IMR-90 (cell line): ENCODE measurements at regions not wholly inside any gene's neighbourhood (a gene's known extent, or its start where the extent isn't known, plus 50 kb on each side); places are given as distances from the start of the nearest gene placed in this dataset.

Experiments used
- ATAC-seq: fragments of 200-7000 bp; cut with Tn5 transposase; 2 replicates; pipeline ENCODE4 v1.9.1; 2020; ENCODE audit warnings: low read depth, mild to moderate bottlenecking, moderate library complexity
- BruUV-seq: library from RNA; stranded (reverse); fragments of 400-500 nt; replicated peaks from 2 replicates; lab custom pipeline; 2021; lab: Mats Ljungman, UMichigan
- CTCF ChIA-PET: fragments of 300-600 bp; formaldehyde crosslinking; extraction: SDS; loops from one replicate; lab custom pipeline; 2021; ENCODE audit warnings: antibody characterized with exemption; lab: Yijun Ruan, JAX
- POLR2A ChIA-PET: fragments of 300-600 bp; sonication (Branson Sonifier 250); formaldehyde crosslinking; loops from one replicate; lab custom pipeline; 2022; ENCODE audit warnings: antibody characterized with exemption; ENCODE audit not compliant: unreplicated experiment; lab: Charles Lee
- DNase-seq: peaks from one replicate; pipeline ENCODE4 v3.0.0; 2013
- H2AFZ ChIP-seq: replicated peaks from 2 replicates; pipeline ENCODE3; 2013; ENCODE audit warnings: low read length, mild to moderate bottlenecking; ENCODE audit not compliant: poor library complexity
- H2AK5ac ChIP-seq: 2 replicates; pipeline ENCODE4 v1.6.1; 2013; ENCODE audit warnings: low read depth, low read length, inconsistent platforms
- H2AK9ac ChIP-seq: replicated peaks from 2 replicates; pipeline ENCODE3; 2013; ENCODE audit warnings: mild to moderate bottlenecking, low read depth, low read length, moderate library complexity; ENCODE audit not compliant: poor library complexity
- H2BK120ac ChIP-seq: 2 replicates; pipeline ENCODE4 v1.6.1; 2013; ENCODE audit warnings: low read depth, low read length, inconsistent platforms
- H2BK15ac ChIP-seq: 3 replicates; pipeline ENCODE4 v1.6.1; 2013; ENCODE audit warnings: low read depth, low read length, inconsistent platforms
- H2BK20ac ChIP-seq: 2 replicates; pipeline ENCODE4 v1.6.1; 2013; ENCODE audit warnings: low read depth, mild to moderate bottlenecking, inconsistent platforms, low read length, moderate library complexity
- H2BK5ac ChIP-seq: 2 replicates; pipeline ENCODE4 v1.6.1; 2013; ENCODE audit warnings: mild to moderate bottlenecking, low read depth, low read length, inconsistent platforms; ENCODE audit not compliant: poor library complexity, severe bottlenecking
- H3K14ac ChIP-seq: replicated peaks from 2 replicates; pipeline ENCODE4 v1.6.1; 2013; ENCODE audit warnings: low read depth, low read length, inconsistent platforms
- H3K18ac ChIP-seq: 2 replicates; pipeline ENCODE4 v1.6.1; 2013; ENCODE audit warnings: low read depth, low read length, control low read depth
- H3K23ac ChIP-seq: 2 replicates; pipeline ENCODE4 v1.6.1; 2013; ENCODE audit warnings: low read depth, low read length, inconsistent platforms
- H3K27ac ChIP-seq: 2 replicates; pipeline ENCODE4 v1.5.1; 2013; ENCODE audit warnings: mild to moderate bottlenecking, control low read depth, low read length; ENCODE audit not compliant: insufficient read depth
- H3K27me3 ChIP-seq: 2 replicates; pipeline ENCODE4 v1.6.1; 2013; ENCODE audit warnings: low read length; ENCODE audit not compliant: control insufficient read depth, insufficient read depth
- H3K36me3 ChIP-seq: 2 replicates; pipeline ENCODE4 v1.6.1; 2013; ENCODE audit warnings: low read length, mixed read lengths; ENCODE audit not compliant: control insufficient read depth, insufficient read depth
- H3K4ac ChIP-seq: 2 replicates; pipeline ENCODE4 v1.6.1; 2013; ENCODE audit warnings: low read depth, low read length, inconsistent platforms
- H3K4me1 ChIP-seq: 2 replicates; pipeline ENCODE4 v1.6.1; 2013; ENCODE audit warnings: low read length, mixed read lengths; ENCODE audit not compliant: control insufficient read depth, insufficient read depth
- H3K4me2 ChIP-seq: 2 replicates; pipeline ENCODE4 v1.6.1; 2013; ENCODE audit warnings: low read depth, mild to moderate bottlenecking, control low read depth, low read length, moderate library complexity
- H3K4me3 ChIP-seq: 2 replicates; pipeline ENCODE4 v1.5.1; 2013; ENCODE audit warnings: low read depth, mild to moderate bottlenecking, control low read depth, low read length, moderate library complexity; ENCODE audit not compliant: insufficient read depth
- H3K56ac ChIP-seq: 2 replicates; pipeline ENCODE4 v1.6.1; 2013; ENCODE audit warnings: low read length, inconsistent platforms; ENCODE audit not compliant: insufficient read depth; ENCODE audit errors: extremely low read depth
- H3K79me1 ChIP-seq, 2 experiments: 2 replicates each; pipeline ENCODE4 v1.6.1; 2013; ENCODE audit warnings: low read length in 2 of 2, inconsistent platforms in 1 of 2, low read depth in 1 of 2
- H3K9ac ChIP-seq: 2 replicates; pipeline ENCODE4 v1.6.1; 2013; ENCODE audit warnings: low read depth, low read length, control low read depth
- H3K9me1 ChIP-seq: 2 replicates; pipeline ENCODE4 v1.6.1; 2013; ENCODE audit warnings: low read length, inconsistent platforms; ENCODE audit not compliant: insufficient read depth
- H3K9me3 ChIP-seq: 2 replicates; pipeline ENCODE4 v1.6.1; 2013; ENCODE audit warnings: low read length; ENCODE audit not compliant: control insufficient read depth, insufficient read depth
- H4K20me1 ChIP-seq: 2 replicates; pipeline ENCODE4 v1.6.1; 2013; ENCODE audit warnings: low read length, inconsistent platforms; ENCODE audit not compliant: insufficient read depth
- H4K5ac ChIP-seq: 2 replicates; pipeline ENCODE4 v1.6.1; 2013; ENCODE audit warnings: mild to moderate bottlenecking, low read depth, low read length, control low read depth
- H4K8ac ChIP-seq, 2 experiments: 2 replicates each; pipeline ENCODE4 v1.6.1; 2013; ENCODE audit warnings: low read depth in 2 of 2, low read length in 2 of 2, control low read depth in 1 of 2, inconsistent platforms in 1 of 2
- H4K91ac ChIP-seq: 2 replicates; pipeline ENCODE4 v1.6.1; 2013; ENCODE audit warnings: low read depth, low read length, inconsistent platforms; ENCODE audit not compliant: insufficient read depth
- CEBPB ChIP-seq: IDR thresholded peaks from 2 replicates; pipeline ENCODE4 v1.6.1; 2012; ENCODE audit warnings: low read depth, low read length, improper control_type of control experiment
- MAZ ChIP-seq: IDR thresholded peaks from 2 replicates; pipeline ENCODE4 v1.6.1; 2012; ENCODE audit warnings: low read depth, mild to moderate bottlenecking, low read length, improper control_type of control experiment, moderate library complexity, borderline replicate concordance
- MXI1 ChIP-seq: IDR thresholded peaks from 2 replicates; pipeline ENCODE4 v1.6.1; 2012; ENCODE audit warnings: low read depth, mild to moderate bottlenecking, low read length, moderate library complexity, borderline replicate concordance
- NFE2L2 ChIP-seq: fragments of 150-350 bp; IDR thresholded peaks from 2 replicates; pipeline ENCODE4 v1.6.1; 2016; ENCODE audit warnings: low read depth, mild to moderate bottlenecking, low read length
- POLR2A ChIP-seq: IDR thresholded peaks from 2 replicates; pipeline ENCODE4 v1.6.1; 2012; ENCODE audit warnings: mild to moderate bottlenecking, low read depth, low read length
- RAD21 ChIP-seq: IDR thresholded peaks from 2 replicates; pipeline ENCODE4 v1.6.1; 2012; ENCODE audit warnings: low read length, improper control_type of control experiment
- SMC3 ChIP-seq: fragments of 150-350 bp; IDR thresholded peaks from 2 replicates; pipeline ENCODE4 v1.6.1; 2016; ENCODE audit warnings: low read depth, mild to moderate bottlenecking, antibody characterized with exemption, low read length, moderate library complexity
- WGBS, 2 experiments: methylation state at CpG; one replicate each; pipeline versions ENCODE4 v1.1.5 to v1.1.7; 2013; ENCODE audit warnings: missing lambda C conversion rate in 2 of 2; ENCODE audit not compliant: insufficient read length in 1 of 2; ENCODE audit errors: extremely low coverage in 2 of 2; 5-methylcytosine and 5-hydroxymethylcytosine counted together
- dilution Hi-C: fragments of 300-500 bp; cut with HindIII; formaldehyde crosslinking; loops from one replicate; pipeline ENCODE4 v1.14.3; 2018; ENCODE audit warnings: low sequenced_read_pairs; ENCODE audit not compliant: unreplicated experiment
- in situ Hi-C: fragments of 300-500 bp; cut with MboI; formaldehyde crosslinking; loops from 3 replicates; pipeline ENCODE4 v1.14.3; 2019; ENCODE audit warnings: low sequenced_read_pairs, inconsistent platforms, mixed read lengths
- intact Hi-C: fragments of 100-400 bp; cut with micrococcal nuclease; formaldehyde crosslinking; loops from 2 replicates; pipeline ENCODE4 v1.10.0; 2022
- TF ChIP-seq, protein P1 (sequence below): fragments of 150-350 bp; IDR thresholded peaks from 2 replicates; pipeline ENCODE4 v1.6.1; 2017; ENCODE audit warnings: mild to moderate bottlenecking, antibody characterized with exemption, low read length, low read depth

DNA sequence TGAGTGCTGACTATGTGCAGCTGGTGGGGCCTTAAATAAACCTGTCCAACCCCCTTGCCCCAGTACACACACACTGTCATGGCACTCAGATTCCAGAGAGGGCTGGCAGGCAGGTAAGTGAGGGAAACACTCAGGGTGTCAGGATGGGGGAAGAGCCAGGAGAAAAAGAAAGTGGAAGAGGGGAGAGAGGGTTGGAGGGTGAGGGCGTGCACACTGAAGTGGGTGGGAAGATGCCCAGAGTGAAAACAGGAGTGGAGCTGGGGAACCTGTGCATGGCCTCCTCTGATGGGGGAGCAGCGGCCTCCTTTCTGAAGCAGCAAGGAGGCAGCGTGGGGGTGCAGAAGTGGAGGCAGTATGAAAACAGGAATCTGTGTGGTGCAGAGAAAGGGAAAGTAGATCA lies 160.6 kb upstream of the JUN start:
- CTCF ChIA-PET = no interaction called here
- dilution Hi-C loops = no loop called here

More for the DNA sequence above, 160.6 kb upstream of the JUN start:
- Histone ChIP-seq H2AK9ac (peak overlapping the region; percentile 17), H3K56ac (no peak overlapping the region), H2AK5ac (no peak overlapping the region), H3K4me2 (no peak overlapping the region), H3K9me1 (no peaks in the 10 kb centered on the region; the same call in 1 of the 2 replicates), H4K91ac (no peak overlapping the region), H2AFZ (peak overlapping the region; percentile 2), H3K27me3 (no peaks in the 10 kb centered on the region; the same call in 1 of the 2 replicates), H3K9me3 (no peaks in the 10 kb centered on the region), H3K36me3 (no peaks in the 10 kb centered on the region), H3K4ac (no peak overlapping the region), H4K8ac (no peak overlapping the region), H4K5ac (no peak overlapping the region), H3K4me1 (no peaks in the 10 kb centered on the region), H3K9ac (no peak overlapping the region), H2BK20ac (no peak overlapping the region), H3K4me3 (no peak overlapping the region), H3K79me1 (no peaks in the 10 kb centered on the region), H4K20me1 (no peaks in the 10 kb centered on the region), H3K18ac (no peak overlapping the region), H2BK15ac (no peak overlapping the region), H2BK120ac (no peak overlapping the region), H2BK5ac (no peak overlapping the region), H3K23ac (no peak overlapping the region), H3K27ac (no peak overlapping the region), H3K14ac (no peak overlapping the region)
- DNase-seq (no peak), ATAC-seq (no peak)
- POLR2A ChIA-PET = no interaction called here
- intact Hi-C loops (no loop called here), in situ Hi-C loops (no loop called here)
- WGBS, 2 experiments = 100% methylated on average over 1 of the region's 3 CpGs; no CpG with 5 or more reads in 1 of the 2 experiments
- BruUV-seq = no TSS peak
- TF ChIP-seq RAD21 = no peak
- TF ChIP-seq MAZ = no peak
- TF ChIP-seq, protein P1, sequence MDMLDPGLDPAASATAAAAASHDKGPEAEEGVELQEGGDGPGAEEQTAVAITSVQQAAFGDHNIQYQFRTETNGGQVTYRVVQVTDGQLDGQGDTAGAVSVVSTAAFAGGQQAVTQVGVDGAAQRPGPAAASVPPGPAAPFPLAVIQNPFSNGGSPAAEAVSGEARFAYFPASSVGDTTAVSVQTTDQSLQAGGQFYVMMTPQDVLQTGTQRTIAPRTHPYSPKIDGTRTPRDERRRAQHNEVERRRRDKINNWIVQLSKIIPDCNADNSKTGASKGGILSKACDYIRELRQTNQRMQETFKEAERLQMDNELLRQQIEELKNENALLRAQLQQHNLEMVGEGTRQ = no peak
- no peak for TF ChIP-seq MXI1
- no peak for TF ChIP-seq POLR2A
- TF ChIP-seq NFE2L2 = no peak
- TF ChIP-seq CEBPB = no peak
- TF ChIP-seq SMC3 = no peak
